ENCODE measurements at regions not wholly inside any gene's neighbourhood (a gene's known extent, or its start where the extent isn't known, plus 50 kb on each side); places are given as distances from the start of the nearest gene placed in this dataset.
A peak's percentile ranks its signal among the peaks of the same experiment; 100 is the strongest.
"Not testable (repeated sequence)": the region's sequence is repeated elsewhere in the genome, so short reads cannot be mapped to it uniquely, and the experiment has no call there.

GRCh38 chr5:75002271-75002670 lies 50.1 kb downstream of the GCNT4 start:
- DNase-seq, result no peak

GRCh38 chr5:74995926-74996325 lies 56.4 kb downstream of the GCNT4 start:
- no peak for DNase-seq

DNA sequence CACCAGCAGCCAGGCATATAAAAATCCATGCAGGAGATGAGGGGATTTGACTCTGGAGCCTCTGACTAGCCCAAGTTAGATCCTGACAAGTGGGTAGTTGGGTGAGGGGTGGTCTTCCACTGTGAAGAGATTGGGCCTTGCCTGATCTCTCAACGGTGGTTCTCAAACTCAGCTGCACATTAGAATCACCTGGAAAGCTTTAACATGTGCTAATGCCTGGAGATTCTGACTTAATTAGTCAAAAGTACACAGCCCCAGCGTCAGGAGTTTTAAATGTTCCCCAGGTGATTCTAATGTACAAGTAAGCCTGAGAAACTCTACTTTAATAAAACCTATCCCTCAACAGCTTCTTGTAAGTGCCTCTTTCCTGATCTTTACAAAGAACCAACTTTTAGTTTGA lies 57.5 kb downstream of the GCNT4 start:
- no peak for DNase-seq

DNA sequence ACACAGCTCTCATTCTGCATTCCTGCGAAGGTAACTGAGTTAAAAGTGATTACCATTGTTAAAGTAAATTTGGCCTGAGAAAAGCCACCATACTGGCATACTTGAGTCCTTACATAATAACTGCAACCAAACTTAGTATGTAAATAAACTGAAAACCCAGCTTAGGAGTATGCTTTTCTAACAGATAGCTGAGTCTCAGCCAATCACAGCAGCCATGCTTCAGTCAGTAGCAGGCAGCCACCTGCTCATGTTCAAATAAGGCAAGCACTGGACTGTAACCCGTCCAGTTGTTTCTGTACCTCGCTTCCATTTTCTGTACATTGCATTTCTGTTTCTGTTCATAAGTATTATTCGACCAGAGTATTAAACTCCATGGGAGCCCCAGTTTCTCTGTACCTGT lies 58.6 kb downstream of the GCNT4 start:
- DNase-seq, result no peak

- no peak for DNase-seq
Measured at GRCh38 chr5:74992791-74993190, 59.6 kb downstream of the GCNT4 start.

GRCh38 chr5:74991522-74991921 lies 60.8 kb downstream of the GCNT4 start:
- DNase-seq, result no peak

- DNase-seq, result no peak
Measured at GRCh38 chr5:74990194-74990593, 62.2 kb downstream of the GCNT4 start.

DNA sequence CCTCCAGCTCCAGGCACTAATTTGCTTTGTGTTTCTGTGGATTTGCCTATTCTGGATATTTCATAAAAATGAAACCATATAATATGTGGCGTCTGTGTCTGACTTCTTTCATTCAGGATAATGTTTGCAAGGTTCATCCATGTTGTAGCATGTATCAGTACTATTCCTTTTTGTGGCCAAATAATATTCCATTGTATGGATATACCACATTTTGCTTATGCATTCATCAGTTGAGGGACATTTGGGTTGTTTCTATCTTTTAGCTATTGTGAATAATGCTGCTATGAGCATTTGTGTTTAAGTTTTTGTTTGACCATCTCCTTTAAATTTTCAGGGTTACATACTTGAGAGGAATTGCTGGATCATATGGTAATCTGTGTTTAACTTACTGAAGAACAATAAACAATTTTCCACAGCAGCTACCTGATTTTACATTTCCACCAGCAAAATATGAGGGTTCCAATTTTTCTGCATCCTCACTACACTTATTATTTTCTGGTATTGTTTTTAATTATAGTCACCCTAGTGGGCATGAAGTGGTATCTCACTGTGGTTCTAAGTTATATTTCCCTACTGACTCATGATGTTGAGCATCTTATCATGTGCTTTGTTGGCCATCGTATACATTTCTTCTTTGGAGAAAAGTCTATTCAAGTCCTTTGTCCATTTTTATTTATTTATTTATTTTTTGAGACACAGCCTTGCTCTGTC lies 63.9 kb downstream of the GCNT4 start:
- no peak for DNase-seq

DNA sequence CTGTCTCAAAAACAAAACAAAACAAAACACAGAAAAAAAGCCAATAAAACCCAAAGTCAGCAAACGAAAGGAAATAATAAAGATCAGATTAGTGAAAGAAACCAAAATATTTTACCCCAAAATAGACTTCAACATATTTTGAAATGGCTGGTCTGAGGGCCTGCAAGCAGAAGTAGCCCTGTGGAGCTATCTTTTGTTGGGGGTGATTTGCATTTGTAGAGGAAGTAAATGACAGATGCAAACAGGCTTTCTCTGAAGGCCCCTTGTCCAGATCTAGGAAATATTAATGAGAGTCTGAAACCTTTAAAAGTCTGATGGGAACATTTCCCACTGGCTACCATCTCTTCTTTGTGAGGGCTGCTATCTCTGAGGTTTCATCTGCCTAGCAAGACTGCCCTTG lies 74.0 kb downstream of the GCNT4 start:
- DNase-seq, result no peak

DNA sequence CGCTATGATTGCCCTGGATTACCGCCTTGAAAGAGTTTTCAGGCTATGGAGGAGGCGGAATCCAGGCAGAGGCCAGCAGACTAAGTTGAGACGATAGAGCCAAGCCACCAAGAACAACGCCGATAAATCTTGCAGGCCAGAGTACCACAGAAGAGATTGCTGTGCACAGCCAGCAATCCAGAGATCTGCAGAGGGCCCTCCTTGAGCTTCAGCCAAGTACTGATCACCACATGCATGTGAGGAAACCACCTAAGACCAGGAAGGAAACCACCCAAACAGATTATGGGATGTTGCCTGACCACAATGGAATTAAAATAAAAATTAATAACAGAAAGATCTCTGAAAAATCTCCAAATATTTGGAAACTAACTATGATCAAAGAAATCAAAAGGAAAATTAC lies 74.9 kb downstream of the GCNT4 start:
- DNase-seq, result no peak

- DNase-seq, result no peak
Measured at GRCh38 chr5:74976651-74977050, 75.7 kb downstream of the GCNT4 start.

DNA sequence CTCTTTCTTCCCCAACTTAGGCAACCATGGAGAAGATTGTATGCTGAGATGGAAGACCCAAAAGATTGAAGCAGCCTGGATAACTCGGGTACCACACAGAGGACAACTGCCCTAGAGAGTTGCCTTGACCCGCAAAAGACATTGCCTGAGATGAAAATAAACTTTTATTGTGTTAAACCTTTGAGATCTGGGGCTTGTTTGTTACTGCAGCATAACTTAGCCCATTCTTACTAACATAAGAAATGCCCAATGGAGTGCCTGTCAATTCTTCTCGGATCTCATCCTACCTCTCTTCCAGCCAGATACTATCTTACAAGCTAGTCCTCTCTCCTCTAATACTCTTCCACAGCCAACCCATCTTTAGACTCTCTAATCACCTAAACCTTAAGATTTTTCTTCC lies 76.8 kb downstream of the GCNT4 start:
- DNase-seq, result no peak

- DNase-seq, result peak; percentile 43
Measured at GRCh38 chr5:74974451-74975091, 77.8 kb downstream of the GCNT4 start.

DNA sequence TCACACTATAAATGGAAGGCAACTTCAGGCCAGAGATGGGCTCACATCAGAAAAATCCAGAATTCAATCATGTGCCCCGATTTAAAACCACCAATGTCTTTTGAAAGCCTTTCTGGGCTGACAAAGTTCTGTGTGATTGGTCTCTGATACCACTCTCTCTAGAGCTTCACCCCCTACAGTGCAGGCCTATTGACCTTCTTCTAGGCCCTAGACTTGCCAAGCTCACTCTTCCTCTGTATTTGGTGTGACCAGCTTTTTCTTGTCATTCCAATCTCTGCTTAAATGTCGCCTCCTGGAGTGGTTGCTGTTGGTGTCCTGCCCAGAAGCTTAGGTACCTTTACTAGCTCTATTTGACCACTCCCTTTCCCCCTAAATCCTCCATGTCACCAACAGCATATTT lies 78.7 kb downstream of the GCNT4 start:
- DNase-seq, result no peak

GRCh38 chr5:74971947-74972460 lies 80.4 kb downstream of the GCNT4 start:
- no peak for DNase-seq

DNA sequence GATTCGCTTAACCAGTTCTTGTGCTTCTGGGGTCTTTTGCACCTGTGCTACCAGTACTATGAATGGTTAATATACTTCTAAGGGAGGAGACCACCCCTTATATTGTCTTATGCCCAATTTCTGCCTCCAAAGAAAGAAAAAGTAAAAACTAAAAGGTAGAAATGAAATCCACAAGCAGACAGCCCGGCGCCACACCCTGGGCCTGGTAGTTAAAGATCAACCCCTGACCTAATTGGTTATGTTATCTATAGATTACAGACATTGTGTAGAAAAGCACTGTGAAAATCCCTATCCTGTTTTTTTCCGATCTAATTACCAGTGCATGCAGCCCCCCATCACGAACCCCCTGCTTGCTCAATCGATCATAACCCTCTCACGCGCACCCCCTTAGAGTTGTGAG lies 81.5 kb downstream of the GCNT4 start:
- DNase-seq, result not testable (repeated sequence)

- DNase-seq, result no peak
Measured at GRCh38 chr5:74969726-74970125, 82.6 kb downstream of the GCNT4 start.

GRCh38 chr5:74966141-74967026 lies 86.0 kb downstream of the GCNT4 start:
- no peak for DNase-seq

GRCh38 chr5:74963407-74963806 lies 89.0 kb downstream of the GCNT4 start:
- DNase-seq, result no peak

DNA sequence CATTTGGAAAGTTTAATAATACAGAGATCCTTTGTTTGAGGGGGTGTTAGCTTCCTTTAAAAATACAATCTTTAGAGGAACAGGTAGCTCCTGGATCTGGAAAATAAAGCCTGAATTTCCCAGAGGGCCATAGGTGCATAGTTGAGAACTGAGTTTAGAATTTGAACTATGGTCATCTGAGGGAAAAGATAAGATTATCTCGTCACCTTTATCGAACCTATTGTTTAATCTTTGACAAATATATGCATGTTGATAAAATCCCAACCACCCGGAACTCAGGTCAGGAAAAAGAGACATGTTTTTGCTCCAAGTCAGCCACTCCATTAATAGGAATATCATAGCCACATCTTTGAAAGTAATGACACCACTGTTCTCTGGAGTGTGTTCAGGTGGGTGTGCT lies 91.7 kb upstream of the FAM169A start:
- DNase-seq, result no peak

- DNase-seq, result no peak
Measured at GRCh38 chr5:74957029-74957784, 91.0 kb upstream of the FAM169A start.

DNA sequence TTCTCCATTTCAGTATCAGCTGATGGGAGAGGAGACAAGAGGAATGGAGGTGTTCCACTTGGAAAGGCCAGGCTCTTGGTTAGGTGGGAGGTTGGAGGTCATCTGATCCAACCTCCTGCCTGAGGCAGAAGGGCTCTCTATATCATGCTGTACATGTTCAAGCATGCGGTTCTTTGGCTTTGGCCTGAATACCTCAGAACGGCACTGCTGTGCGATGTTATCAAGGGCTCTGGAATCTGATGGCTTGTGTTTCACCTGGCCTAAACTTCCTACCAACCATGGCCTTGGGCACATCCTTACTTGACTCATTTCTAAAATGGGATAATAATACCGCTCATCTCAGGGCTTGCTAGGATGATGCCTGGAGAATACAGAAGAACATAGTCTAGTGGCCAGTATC lies 90.1 kb upstream of the FAM169A start:
- DNase-seq, result no peak

GRCh38 chr5:74954919-74955318 lies 88.7 kb upstream of the FAM169A start:
- DNase-seq, result no peak

All from CD4-positive, alpha-beta T cell treated with Interleukin-17A for 1 hour (primary cell).